GM19023 (cell line): ENCODE measurements at regions not wholly inside any gene's neighbourhood (a gene's known extent, or its start where the extent isn't known, plus 50 kb on each side); places are given as distances from the start of the nearest gene placed in this dataset.
A peak's percentile ranks its signal among the peaks of the same experiment; 100 is the strongest.

Experiments
- ATAC-seq: cut with Tn5 transposase; IDR thresholded peaks from one replicate; pipeline ENCODE4 v1.9.1; 2021; ENCODE audit warnings: mild to moderate bottlenecking, moderate library complexity; ENCODE audit not compliant: unreplicated experiment

DNA sequence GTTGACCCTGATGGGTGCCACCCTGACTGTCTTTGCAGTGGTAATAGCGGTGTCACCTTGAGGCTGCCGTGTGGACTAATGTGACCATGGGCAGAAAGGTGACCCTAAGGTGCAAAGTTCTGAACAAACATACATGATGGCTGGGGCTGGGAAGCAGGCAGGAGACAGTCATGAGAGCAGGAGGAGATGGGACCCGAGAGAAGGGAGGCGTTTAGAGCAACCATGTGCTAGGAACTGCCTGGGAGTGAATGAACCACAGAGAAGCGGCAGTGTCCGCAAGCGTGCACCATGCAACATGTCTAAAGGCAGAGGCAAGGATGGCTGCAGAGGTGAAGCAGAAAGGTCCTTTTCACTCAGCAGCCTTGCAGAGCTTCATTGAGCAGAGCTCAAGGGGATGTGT, 113.1 kb upstream of the GDF10 start:
- ATAC-seq = no peak

GRCh38 chr10:47187592-47187991, 112.4 kb upstream of the GDF10 start:
- ATAC-seq = no peak

DNA sequence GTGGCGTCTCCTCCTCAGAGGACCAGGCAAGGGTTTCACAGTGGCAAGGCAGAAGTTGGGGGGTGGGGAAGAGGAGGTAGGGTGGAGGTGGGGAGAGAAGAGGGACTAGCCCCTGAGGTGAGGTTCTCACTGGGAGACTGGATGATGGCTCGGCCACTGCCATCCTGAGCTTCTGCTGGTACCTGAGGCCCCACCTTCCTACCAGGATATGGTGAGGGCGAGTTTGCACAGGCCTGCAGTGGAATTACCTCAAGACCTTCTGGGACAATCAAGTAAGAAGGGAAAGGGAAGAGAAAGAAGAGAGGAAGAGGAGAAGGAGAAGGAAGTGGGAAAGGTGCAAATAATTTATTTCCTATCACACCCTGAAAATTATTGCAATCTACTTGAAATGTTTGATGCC, 111.8 kb upstream of the GDF10 start:
- no peak for ATAC-seq

DNA sequence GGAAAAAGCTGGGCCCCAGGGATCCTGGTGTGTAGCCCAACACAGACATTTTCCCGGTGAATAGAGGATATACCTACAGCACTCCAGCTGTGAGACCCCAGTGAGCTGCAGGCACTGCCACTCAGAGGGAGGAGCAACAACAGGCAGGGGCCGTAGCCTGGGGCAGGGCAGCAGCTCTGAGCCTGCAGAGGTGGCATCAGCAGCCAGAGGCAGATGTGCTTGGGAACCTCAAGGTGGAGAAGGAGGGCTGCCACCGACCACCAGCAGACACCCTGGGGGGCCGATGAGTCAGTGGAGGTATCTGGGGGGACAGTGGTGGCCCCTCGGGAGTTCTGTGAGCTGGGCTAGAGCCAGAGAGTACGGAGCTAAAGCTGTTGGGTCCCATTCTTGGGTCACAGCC, 110.2 kb upstream of the GDF10 start:
- ATAC-seq = no peak

- ATAC-seq = no peak
Measured at GRCh38 chr10:47190301-47190700, 109.7 kb upstream of the GDF10 start.

DNA sequence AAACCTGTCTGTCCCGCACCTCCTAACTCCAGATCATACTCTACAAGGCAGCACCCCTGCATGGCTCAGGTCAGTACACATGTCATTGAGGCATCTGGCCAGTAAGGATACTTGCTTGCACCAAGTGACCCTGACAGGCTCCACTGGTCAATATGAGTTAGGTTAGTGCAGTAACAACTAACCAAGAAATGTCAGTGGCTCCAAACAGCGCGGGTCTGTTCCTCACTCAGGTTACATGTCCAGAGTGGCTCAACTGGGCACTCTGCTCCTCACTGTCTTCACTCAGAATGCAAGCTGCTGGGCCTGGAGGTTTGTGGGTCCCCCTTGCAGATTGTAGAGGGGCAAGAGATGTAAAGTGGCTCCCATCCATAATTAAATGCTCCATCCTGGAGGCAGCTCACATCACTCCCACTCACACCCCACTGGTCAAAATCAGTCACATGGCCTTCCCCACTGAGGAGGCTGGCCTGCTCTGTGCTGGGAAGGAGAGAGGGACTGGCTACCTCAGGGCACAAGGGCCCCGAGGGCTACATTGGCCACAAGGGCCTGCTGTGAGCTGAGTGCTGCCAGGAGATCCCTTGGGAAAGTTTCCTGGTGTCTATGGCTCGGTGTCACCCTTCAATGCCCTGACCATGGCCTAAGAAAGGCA, 109.1 kb upstream of the GDF10 start:
- no peak for ATAC-seq

DNA sequence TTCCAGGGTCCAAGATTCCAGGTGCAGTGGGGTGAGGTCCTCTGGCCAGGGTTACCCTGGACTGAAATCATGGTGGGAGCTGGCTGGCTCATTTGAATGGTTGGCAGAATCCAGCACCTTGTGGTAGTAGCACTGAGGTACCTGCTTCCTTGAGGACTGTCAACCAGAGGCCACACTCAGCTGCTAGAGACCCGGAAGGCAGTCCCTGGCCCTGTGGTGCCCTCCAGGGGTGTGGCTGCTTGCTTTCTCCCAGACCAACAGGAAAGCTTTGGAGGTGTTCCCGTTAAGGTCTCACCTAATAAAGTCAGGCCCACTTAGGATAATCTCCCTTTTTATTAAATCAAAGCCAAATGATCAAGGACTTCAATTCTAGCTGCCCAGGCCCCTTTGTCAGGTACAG, 107.7 kb upstream of the GDF10 start:
- no peak for ATAC-seq

- no peak for ATAC-seq
Measured at GRCh38 chr10:47193666-47194065, 106.3 kb upstream of the GDF10 start.

DNA sequence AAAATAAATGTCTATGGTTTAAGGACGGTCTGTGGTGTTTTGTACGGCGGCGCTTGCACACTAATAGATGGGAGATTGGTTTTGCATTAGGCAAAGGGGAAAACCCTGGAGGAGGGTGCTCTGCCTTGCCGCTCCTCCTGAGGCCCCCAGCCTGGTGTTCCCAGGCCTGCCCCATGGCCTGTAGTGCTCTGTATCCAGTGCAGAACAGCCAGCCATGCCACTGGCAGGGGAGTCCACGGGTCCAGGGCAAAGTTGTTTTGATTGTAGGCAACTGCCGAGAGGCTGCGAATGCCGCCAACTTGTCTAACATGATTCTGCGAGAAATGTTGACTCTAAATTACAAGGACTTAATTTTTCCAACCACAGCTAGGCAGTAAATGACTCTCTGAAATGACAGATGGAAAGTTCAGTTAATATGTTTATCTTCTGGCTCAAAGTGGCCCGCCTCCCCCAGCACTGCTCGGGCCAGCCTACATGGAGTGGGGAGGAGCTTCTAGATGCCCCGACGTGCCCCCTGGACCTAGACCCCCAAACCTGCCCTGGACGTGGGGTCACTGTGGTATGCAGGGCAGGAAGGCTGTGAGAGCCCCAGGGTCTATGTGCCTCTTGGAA, 104.6 kb upstream of the GDF10 start:
- no peak for ATAC-seq

DNA sequence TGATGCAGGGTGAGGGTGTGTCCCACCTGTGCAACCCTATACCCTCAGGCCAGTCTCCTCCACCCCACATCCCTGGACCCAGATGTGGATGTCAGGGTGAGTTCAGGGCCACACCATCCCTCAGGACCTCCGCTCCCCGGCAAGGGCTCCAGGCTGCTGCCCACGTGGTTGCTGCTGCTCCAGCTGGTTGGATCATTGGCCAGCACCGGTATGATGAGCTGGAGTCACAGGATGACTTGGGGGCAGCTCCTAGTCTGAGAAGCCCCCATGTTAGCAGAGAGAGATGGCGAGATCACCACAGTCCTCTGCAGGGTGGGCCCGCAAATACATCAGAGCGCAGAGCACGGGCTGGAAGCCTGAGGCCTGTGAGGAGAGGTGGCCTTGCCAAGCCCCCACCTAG, 103.3 kb upstream of the GDF10 start:
- ATAC-seq = no peak

- ATAC-seq = no peak
Measured at GRCh38 chr10:47198221-47198620, 101.8 kb upstream of the GDF10 start.

DNA sequence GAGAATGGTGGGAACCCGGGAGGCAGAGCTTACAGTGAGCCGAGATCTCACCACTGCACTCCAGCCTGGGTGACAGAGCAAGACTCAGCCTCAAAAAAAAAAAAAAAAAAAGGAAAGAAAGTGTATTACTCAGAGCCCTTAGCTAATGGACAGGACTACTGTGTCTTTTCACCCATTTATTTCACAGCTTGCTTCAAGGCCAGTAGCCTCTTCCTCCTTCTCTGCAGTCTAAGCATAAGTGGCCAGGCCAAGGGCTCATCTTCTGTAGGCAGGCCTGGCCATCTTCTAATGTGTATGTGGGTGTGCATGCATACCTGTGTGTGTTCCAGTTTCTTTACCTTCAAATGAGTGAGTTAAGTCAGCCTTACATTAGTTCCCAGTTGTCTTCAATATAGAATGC, 94.8 kb upstream of the GDF10 start:
- ATAC-seq = no peak

DNA sequence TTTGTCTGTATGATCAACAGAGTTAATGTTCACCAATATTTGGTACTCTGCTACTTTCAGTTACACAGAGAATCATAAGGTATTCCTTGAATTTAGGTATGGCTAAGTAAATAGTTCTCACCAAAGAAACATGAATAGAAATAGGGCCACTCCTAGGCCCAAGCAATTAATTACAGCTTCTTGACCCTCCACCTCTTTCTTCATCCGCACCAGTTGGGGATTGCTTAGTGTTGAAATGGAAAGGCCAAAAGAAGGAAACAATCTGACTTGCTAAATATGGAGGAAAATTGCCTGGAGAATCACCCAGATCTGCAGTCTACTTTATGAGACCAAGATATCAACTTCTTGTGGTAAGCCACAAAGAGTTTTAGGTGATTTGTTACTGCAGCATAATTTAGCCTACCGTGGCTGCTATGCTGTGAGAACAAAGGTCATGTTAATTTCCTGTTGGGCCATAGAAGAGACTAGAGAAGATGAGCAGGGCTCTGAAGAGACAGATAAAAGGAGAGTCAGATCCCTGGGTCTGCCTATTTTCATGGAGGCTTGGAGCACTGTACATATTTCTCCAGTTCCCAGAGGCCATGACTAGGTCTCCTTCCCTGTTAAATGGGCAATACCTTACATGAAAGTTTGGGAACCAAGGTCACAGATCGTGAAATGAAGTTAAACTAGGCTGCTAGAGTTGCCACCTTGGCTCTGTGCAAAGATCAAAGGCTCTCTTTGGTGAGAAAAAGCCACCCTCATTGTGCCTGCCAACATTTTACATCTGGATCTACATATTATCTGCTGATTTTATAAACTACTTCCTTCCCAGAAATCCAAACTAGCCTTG, 93.3 kb upstream of the GDF10 start:
- ATAC-seq = peak; percentile 64

GRCh38 chr10:47207281-47207615, 92.7 kb upstream of the GDF10 start:
- no peak for ATAC-seq

GRCh38 chr10:47207894-47208469, 92.0 kb upstream of the GDF10 start:
- ATAC-seq = no peak

GRCh38 chr10:47209466-47209865, 90.5 kb upstream of the GDF10 start:
- no peak for ATAC-seq

- no peak for ATAC-seq
Measured at GRCh38 chr10:47214520-47214919, 85.5 kb upstream of the GDF10 start.

- no peak for ATAC-seq
Measured at GRCh38 chr10:47217113-47217512, 82.9 kb upstream of the GDF10 start.

- no peak for ATAC-seq
Measured at GRCh38 chr10:47218803-47219202, 81.2 kb upstream of the GDF10 start.

DNA sequence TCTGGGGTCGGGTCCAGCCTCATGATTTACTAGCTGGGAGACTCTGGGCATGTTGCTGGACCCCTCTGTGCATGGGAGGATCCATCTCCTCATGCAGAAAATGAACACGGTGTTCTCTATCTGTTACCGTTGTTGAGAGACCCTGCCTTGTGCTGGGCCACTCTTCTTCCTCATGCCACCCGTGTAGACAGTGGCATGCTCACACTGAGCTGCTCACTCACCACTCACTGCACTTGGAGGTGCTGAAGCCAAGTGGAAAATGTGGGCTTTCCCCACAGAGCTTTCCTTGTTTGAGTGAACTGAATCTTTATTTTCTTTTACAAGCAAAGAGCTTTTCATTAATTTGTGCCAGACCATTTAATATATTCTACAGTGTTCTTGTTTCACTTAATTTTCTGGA, 77.5 kb upstream of the GDF10 start:
- no peak for ATAC-seq

- no peak for ATAC-seq
Measured at GRCh38 chr10:47223236-47223635, 76.8 kb upstream of the GDF10 start.
